ENCODE measurements at regions not wholly inside any gene's neighbourhood (a gene's known extent, or its start where the extent isn't known, plus 50 kb on each side); places are given as distances from the start of the nearest gene placed in this dataset.
"Not testable (repeated sequence)": the region's sequence is repeated elsewhere in the genome, so short reads cannot be mapped to it uniquely, and the experiment has no call there.

DNA sequence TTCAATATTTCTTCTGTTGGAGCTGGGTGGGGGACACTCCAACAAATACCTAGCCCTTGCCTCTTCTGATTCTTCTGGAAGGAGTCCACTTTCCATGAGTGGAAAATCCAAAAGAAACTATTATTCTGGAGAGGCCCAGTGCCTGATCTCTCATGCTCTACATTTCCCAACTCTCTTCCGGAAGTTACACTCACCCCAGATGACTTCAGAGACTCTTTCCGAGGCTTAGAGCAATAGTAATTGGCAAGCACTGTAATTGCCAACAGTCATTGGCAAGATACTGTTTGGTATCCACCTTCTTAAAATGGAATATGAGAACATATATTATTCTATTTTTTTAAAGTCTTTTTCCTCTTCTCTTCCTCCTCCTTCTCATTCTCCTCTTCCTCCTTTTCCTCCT is 60.5 kb upstream of the CYRIA start:
- DNase-seq (ENCODE audit: low spot score): no peak

DNA sequence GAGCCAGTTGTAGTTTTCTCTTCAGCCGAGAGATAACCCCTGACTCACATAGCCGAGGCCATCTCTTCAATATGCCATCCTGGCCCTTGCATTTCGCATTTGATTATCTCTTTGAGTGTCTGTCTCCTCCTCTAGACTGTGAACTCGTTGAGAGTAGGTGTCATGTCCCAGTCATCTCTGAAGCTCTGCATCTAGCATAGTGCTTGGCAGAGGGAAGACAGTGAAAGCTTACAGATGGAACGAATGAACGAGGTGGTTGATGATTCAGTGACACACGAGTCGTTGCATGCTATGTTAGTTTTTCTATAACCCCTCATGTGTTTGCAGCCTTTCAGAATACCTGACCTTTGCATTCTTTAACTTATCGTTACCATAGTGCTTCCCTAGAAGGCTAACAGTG is 59.9 kb upstream of the CYRIA start:
- DNase-seq (ENCODE audit: low spot score): no peak

DNA sequence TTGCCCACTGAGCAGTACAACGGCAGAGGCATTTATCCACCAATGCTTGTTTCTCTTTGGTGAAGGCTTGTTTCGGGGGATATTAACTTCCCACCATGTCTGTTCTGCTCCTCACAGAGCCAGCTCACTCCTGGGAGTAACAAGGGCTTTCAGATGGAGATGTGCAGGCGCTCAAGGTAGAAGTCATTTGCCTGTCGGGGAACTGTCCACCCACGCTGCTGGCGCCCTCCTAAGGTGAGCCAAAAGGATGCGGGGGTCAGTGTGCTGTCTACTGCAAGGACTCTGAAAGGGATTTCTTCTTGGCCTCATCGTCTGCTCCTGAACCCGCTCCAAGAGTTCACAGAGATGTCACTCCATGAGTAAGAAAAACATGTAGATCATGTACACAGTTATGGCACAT is 57.0 kb upstream of the CYRIA start:
- no peak for DNase-seq (ENCODE audit: low spot score)

DNA sequence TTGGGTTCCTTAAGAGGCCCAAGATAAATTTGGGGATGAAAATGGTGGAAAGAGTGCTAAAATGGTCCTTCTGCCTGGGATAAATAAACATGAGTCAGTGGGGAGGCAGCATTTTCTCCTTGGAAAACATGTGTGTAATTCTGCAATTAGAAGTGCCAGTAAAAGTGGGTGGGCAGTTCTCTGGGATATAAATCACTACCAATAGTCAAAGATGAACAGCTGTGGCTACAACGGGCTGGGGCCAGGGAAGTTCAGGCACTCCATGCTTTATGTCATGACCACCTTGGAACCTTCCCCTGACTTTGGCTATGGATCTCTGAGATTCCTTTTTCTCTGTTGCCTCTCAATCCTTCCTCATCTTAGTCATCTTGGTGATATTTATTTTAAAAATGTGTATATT is 56.5 kb upstream of the CYRIA start:
- DNase-seq (ENCODE audit: low spot score): no peak

DNA sequence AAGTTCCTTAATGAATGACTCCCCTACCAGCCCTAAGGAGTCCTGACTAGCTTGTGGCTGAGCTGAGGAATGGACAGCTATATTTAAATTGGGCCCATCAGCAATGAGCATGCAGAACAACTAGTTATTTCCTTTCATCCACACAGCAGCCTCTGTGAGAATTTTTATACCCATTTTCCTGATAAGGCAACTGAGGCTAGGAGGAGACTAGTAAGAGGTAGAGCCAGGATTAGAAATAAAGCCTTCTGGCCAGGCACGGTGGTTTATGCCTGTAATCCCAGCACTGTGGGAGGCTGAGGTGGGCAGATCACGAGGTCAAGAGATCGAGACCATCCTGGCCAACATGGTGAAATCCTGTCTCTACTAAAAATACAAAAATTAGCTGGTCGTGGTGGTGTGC is 55.9 kb upstream of the CYRIA start:
- DNase-seq (ENCODE audit: low spot score): not testable (repeated sequence)

DNA sequence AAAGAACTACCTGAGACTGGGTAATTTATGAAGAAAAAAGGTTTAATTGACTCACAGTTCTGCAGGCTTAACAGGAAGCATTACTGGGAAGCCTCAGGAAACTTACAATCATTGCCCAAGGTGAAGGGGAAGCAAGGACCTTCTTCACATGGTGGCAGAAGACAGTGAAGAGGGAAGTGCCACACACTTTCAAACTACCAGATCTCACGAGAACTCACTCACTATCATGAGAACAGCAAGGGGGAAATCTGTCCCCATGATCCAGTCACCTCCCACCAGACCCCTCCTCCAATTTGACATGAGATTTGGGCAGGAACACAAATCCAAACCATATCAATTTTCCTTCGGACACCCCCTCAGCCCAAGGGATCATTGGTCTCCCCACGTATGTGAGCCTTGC is 55.1 kb upstream of the CYRIA start:
- not testable (repeated sequence) for DNase-seq (ENCODE audit: low spot score)

DNA sequence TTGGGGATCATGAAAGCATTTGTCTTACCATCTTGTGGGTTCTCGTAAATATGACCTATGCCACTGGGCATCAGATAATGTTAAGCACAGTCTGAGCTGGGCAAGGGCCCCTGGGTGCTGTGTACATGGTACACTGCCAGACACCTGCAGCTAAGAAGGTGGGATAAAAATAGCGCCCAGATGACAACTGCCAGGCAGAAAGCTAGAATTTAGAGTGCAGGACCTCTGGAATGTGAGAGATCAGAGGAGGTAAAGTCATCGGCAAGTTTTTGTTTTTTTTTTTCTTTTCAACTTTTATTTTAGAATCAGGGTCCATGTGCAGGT is 53.8 kb upstream of the CYRIA start:
- DNase-seq (ENCODE audit: low spot score): no peak

DNA sequence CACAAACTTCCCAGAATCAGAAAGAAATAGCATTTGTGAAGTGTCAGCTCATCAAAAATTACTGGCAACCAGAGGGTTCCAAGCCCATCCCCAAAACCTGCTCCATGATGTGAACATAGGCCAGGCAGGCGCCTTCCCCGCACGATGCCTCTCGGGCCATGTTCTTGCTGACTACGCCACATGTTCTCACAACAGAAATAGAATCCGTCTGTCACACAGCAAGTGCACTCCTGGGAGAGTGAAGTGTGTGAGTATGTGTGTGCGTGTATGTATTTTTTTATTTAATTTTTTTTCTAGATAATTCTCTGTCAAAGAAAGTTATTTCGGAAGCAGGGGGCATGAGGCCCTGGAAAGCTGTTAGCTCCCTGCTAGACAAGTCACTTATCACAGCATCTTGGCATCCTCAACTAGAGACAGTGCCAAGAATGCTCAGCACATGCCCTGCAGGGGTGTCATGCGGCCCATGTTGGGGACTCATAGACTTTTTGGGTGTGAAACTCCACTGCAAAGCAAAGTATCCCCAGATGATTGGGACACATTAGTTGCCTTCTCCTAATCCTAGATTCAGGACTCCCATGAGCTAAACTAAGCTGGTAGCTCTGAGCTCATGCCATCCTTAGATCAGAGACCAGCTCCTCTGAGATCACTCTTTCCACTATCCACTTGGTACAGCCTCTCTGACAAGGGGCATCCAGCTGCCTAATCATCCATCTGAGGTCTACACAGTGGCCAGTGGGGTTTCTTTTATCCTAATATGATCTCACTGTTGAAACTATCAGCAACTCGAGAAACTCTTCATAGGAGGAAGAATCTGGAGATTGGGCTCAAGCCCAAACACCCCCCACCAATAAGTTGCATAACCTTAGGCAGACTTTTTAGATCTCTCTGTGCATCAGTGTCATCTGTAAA is 53.2 kb upstream of the CYRIA start:
- DNase-seq (ENCODE audit: low spot score): no peak

DNA sequence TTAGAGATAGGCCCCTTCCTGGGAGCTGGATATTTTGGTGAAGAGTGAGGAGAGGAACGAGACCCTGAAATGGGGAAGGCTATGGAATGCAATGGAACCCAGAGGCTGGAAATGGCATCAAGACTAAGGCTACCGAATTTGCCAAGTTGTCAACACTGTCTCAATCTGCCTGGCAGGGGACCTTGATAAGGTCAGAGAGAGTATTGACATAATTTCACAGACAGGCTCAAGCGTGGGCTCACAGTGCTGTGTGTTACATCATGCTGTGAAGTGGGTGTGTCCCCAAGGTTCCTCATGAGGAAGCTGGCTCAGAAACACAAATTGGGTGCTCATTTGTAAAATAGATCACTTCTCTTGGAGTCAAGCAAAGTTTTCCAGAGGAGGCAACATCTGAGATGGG is 51.8 kb upstream of the CYRIA start:
- no peak for DNase-seq (ENCODE audit: low spot score)

DNA sequence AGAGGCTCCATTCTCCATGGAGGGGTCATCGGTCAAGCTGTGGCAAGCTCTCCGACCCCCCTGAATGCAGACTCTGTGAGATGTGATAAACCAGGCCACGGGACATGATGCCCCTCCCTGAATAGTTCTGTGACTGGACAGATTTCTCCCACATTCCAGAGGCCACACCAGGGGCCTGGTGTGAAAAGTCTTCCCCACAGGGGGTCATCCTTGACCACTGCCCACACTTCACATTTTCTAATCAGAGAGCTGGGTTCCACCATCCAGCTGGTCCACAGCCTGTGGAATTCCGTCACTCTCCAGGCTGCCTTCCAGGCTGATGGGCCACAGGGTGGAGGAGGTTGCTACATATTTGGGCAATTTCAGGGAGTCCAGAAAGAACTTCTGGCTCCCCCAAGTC is 51.3 kb upstream of the CYRIA start:
- DNase-seq (ENCODE audit: low spot score): no peak

DNA sequence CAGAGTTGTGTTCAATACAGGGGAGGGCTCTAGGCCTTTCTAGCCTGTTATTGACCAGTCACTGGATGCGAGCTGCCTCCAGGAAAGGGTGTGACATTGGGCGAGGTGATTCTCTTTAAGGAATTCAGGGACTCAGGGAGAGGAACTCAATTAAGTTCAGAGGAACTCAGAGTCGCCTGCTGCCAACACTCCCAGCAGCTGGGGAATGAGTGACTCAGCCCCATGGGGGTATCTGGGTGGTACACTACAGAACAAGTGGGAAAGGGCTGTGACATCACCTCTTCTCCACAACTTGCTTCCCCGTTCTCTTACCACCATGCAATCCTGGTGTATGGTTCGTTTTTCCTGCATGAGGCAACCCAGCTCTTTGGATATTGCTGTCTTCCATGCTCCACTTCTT is 50.4 kb upstream of the CYRIA start:
- no peak for DNase-seq (ENCODE audit: low spot score)

Measured in CD4-positive, alpha-beta T cell treated with Interleukin-6 at 100 ng/mL for 8 hours (primary cell).